ENCODE measurements at regions not wholly inside any gene's neighbourhood (a gene's known extent, or its start where the extent isn't known, plus 50 kb on each side); places are given as distances from the start of the nearest gene placed in this dataset.
"Not testable (repeated sequence)": the region's sequence is repeated elsewhere in the genome, so short reads cannot be mapped to it uniquely, and the experiment has no call there.

GRCh38 chr13:99737481-99738245 is 233.9 kb downstream of the ZIC5 start:
- Histone ChIP-seq H3K9ac (ENCODE audit: low read length) (no peak overlapping the region), H3K4me3 (ENCODE audit: low read length) (no peak overlapping the region), H3K36me3 (ENCODE audit: control insufficient read depth, insufficient read depth, low read length) (no peaks in the 10 kb centered on the region), H3K4me1 (ENCODE audit: control insufficient read depth, insufficient read depth, low read length) (no peaks in the 10 kb centered on the region), H3K9me3 (ENCODE audit: control insufficient read depth, low read length) (no peaks in the 10 kb centered on the region), H3K27me3 (ENCODE audit: control insufficient read depth, insufficient read depth, low read length) (no peaks in the 10 kb centered on the region)

DNA sequence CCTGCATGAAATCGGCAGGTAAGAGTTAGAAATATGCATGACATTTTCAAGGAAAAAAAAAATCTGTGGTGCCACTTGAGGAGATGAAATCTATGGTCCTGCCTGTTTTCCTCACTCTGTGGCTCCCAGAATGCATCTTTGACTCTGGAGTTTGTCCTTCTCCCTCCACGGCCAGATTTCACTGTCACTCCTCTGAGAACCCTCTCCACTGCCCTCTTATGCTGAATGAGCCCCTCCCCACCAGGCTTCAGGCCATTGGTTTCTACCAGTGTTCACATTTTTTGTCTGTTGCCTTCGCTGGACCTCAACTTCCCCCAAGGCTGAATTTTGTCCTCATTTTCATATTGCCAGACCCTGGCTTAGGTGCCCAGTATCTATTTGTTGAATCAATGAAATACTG is 235.0 kb downstream of the ZIC5 start:
- Histone ChIP-seq H3K9ac (ENCODE audit: low read length) (no peak overlapping the region), H3K36me3 (ENCODE audit: control insufficient read depth, insufficient read depth, low read length) (no peaks in the 10 kb centered on the region), H3K27me3 (ENCODE audit: control insufficient read depth, insufficient read depth, low read length) (no peaks in the 10 kb centered on the region), H3K4me1 (ENCODE audit: control insufficient read depth, insufficient read depth, low read length) (no peaks in the 10 kb centered on the region), H3K9me3 (ENCODE audit: control insufficient read depth, low read length) (no peaks in the 10 kb centered on the region), H3K4me3 (ENCODE audit: low read length) (no peak overlapping the region)

GRCh38 chr13:99734013-99734693 is 232.9 kb downstream of the TM9SF2 start:
- H3K27me3 ChIP-seq (ENCODE audit: control insufficient read depth, insufficient read depth, low read length): no peaks in the 10 kb centered on the region
- no peaks in the 10 kb centered on the region for H3K36me3 ChIP-seq (ENCODE audit: control insufficient read depth, insufficient read depth, low read length)
- H3K4me1 ChIP-seq (ENCODE audit: control insufficient read depth, insufficient read depth, low read length): no peaks in the 10 kb centered on the region
- no peaks in the 10 kb centered on the region for H3K9me3 ChIP-seq (ENCODE audit: control insufficient read depth, low read length)
- no peak overlapping the region for H3K9ac ChIP-seq (ENCODE audit: low read length)
- H3K4me3 ChIP-seq (ENCODE audit: low read length): no peak overlapping the region

DNA sequence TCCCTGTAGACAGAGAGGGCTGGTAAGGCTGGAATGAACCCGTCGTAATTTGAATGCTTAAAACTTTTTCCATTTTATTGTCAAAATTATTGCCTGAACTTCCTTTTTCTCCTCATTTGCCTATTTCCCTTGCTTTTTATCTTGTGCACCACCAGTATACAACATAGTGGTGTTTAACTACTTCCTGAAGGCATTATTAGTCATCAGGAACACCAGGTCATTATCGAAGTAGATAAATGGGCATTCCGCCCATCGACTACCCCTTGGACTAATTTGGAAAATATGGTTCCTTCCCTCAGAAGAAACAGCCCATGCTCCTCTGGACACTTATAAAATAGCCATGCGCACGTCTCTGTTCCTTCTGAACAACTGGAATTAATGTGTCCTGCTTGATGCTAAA is 232.1 kb downstream of the TM9SF2 start:
- no peak overlapping the region for H3K4me3 ChIP-seq (ENCODE audit: low read length)
- H3K9me3 ChIP-seq (ENCODE audit: control insufficient read depth, low read length): no peaks in the 10 kb centered on the region
- no peaks in the 10 kb centered on the region for H3K36me3 ChIP-seq (ENCODE audit: control insufficient read depth, insufficient read depth, low read length)
- no peaks in the 10 kb centered on the region for H3K4me1 ChIP-seq (ENCODE audit: control insufficient read depth, insufficient read depth, low read length)
- no peaks in the 10 kb centered on the region for H3K27me3 ChIP-seq (ENCODE audit: control insufficient read depth, insufficient read depth, low read length)
- H3K9ac ChIP-seq (ENCODE audit: low read length): no peak overlapping the region

GRCh38 chr13:99731747-99732146 is 230.5 kb downstream of the TM9SF2 start:
- no peaks in the 10 kb centered on the region for H3K27me3 ChIP-seq (ENCODE audit: control insufficient read depth, insufficient read depth, low read length)
- H3K4me1 ChIP-seq (ENCODE audit: control insufficient read depth, insufficient read depth, low read length): no peaks in the 10 kb centered on the region
- H3K9me3 ChIP-seq (ENCODE audit: control insufficient read depth, low read length): no peaks in the 10 kb centered on the region
- H3K9ac ChIP-seq (ENCODE audit: low read length): no peak overlapping the region
- no peak overlapping the region for H3K4me3 ChIP-seq (ENCODE audit: low read length)
- no peaks in the 10 kb centered on the region for H3K36me3 ChIP-seq (ENCODE audit: control insufficient read depth, insufficient read depth, low read length)

DNA sequence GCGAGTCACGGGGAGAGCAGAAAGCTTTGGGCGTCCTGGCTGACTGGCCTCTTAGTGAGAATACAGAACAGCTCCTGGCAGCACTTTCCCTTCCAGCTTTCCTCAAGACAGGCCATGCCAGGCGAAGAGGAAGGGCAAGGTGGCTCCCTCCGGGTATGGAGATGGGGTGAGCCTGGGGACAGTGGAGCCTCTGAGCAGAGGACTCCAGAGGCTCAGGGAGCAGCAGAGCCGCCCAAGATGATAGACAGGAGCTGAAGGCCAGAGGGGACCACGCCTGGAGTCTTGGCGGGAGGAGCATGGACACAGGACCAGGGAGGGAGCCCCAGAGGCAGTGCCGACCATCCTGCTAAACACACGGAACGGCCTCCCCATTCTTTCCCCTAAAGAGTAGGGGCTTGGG is 229.1 kb downstream of the TM9SF2 start:
- no peaks in the 10 kb centered on the region for H3K27me3 ChIP-seq (ENCODE audit: control insufficient read depth, insufficient read depth, low read length)
- no peaks in the 10 kb centered on the region for H3K4me1 ChIP-seq (ENCODE audit: control insufficient read depth, insufficient read depth, low read length)
- no peaks in the 10 kb centered on the region for H3K36me3 ChIP-seq (ENCODE audit: control insufficient read depth, insufficient read depth, low read length)
- H3K9ac ChIP-seq (ENCODE audit: low read length): no peak overlapping the region
- no peak overlapping the region for H3K4me3 ChIP-seq (ENCODE audit: low read length)
- H3K9me3 ChIP-seq (ENCODE audit: control insufficient read depth, low read length): no peaks in the 10 kb centered on the region

- H3K27me3 ChIP-seq (ENCODE audit: control insufficient read depth, insufficient read depth, low read length): no peaks in the 10 kb centered on the region
- no peak overlapping the region for H3K4me3 ChIP-seq (ENCODE audit: low read length)
- H3K9me3 ChIP-seq (ENCODE audit: control insufficient read depth, low read length): no peaks in the 10 kb centered on the region
- no peak overlapping the region for H3K9ac ChIP-seq (ENCODE audit: low read length)
- H3K4me1 ChIP-seq (ENCODE audit: control insufficient read depth, insufficient read depth, low read length): no peaks in the 10 kb centered on the region
- no peaks in the 10 kb centered on the region for H3K36me3 ChIP-seq (ENCODE audit: control insufficient read depth, insufficient read depth, low read length)
These were observed 228.5 kb downstream of the TM9SF2 start for GRCh38 chr13:99729745-99730144.

DNA sequence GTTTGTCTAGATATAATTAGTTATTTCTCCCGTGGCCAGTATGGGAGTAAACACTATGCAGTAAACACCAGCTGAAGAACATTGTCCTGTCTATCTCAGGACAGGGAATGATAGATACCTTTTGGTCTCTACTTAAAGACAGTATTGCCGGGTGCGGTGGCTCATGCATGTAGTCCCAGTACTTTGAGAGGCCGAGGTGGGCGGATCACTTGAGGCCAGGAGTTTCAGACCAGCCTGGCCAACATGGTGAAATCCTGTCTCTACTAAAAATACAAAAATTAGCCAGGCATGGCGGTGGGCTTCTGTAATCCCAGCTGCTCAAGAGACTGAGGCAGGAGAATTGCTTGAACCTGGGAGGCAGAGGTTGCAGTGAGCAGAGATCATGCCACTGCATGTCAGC is 226.4 kb downstream of the TM9SF2 start:
- not testable (repeated sequence) for H3K4me1 ChIP-seq (ENCODE audit: control insufficient read depth, insufficient read depth, low read length); H3K27me3 ChIP-seq (ENCODE audit: control insufficient read depth, insufficient read depth, low read length); H3K4me3 ChIP-seq (ENCODE audit: low read length); H3K9ac ChIP-seq (ENCODE audit: low read length); H3K36me3 ChIP-seq (ENCODE audit: control insufficient read depth, insufficient read depth, low read length); H3K9me3 ChIP-seq (ENCODE audit: control insufficient read depth, low read length)

GRCh38 chr13:99726282-99726894 is 225.1 kb downstream of the TM9SF2 start:
- Histone ChIP-seq H3K4me3 (ENCODE audit: low read length) (no peak overlapping the region), H3K4me1 (ENCODE audit: control insufficient read depth, insufficient read depth, low read length) (no peaks in the 10 kb centered on the region), H3K9ac (ENCODE audit: low read length) (no peak overlapping the region), H3K9me3 (ENCODE audit: control insufficient read depth, low read length) (no peaks in the 10 kb centered on the region), H3K27me3 (ENCODE audit: control insufficient read depth, insufficient read depth, low read length) (no peaks in the 10 kb centered on the region), H3K36me3 (ENCODE audit: control insufficient read depth, insufficient read depth, low read length) (no peaks in the 10 kb centered on the region)

DNA sequence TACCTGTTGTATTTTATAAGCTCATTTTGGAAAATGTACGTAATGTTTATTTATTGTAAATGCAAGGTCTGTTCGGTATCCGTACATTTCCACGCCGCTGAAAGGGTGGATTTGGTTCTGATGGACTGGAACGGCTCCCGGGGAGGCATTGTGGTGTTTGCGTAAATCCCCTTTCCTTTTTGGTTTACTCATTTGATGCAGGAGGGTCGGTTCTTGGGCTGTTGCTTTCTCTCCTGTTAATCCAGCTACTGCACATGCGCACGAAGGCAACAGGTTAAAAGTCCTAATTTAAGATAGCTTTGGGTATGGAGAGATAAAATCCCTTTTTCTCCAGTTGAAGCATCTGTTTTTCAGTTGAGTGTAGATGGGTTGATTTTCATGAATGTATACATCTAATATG is 224.4 kb downstream of the TM9SF2 start:
- Histone ChIP-seq H3K36me3 (ENCODE audit: control insufficient read depth, insufficient read depth, low read length) (no peaks in the 10 kb centered on the region), H3K4me1 (ENCODE audit: control insufficient read depth, insufficient read depth, low read length) (no peaks in the 10 kb centered on the region), H3K4me3 (ENCODE audit: low read length) (no peak overlapping the region), H3K9me3 (ENCODE audit: control insufficient read depth, low read length) (no peaks in the 10 kb centered on the region), H3K27me3 (ENCODE audit: control insufficient read depth, insufficient read depth, low read length) (no peaks in the 10 kb centered on the region), H3K9ac (ENCODE audit: low read length) (no peak overlapping the region)

DNA sequence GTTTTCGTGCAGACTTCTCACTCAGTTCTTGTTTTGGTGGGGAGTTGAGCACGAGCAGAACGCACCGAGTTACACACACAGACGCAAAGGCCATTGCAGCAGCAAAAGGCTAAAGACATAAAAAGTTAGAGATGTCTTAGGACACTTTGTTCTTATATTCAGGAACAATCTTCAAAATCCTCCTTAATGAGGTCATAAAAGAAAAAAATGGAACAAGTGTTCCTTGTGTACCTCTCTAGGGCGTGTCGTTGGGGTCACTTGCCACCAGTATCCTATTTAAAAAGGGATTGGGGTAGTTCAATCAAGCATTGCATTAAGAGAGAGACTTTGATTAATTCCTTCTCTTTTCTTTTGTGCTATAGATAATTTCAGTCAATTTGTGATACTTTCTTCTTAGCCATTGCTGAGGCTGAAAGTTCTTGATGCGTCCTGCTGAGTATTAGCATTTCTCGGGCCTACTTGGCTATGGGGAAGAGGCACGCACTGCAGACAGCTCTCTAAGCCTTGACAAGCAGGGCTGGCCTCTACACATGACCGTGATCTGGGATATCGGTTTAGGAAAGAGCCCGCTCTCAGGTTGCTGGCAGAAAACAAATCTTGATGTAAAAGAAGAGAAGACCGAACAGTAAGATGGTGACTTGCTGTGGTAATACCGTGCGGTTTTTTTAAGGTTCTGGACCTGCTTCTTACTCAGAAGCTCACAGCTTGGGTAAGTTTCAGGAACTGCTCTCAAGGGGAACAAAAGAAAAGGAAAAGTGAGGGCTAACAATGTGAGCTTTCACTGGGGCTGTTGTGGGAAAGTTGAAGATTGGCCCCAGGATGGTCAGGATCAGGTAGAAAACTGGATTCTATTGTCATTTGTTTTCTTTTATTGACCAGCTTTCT is 223.6 kb downstream of the TM9SF2 start:
- no peak overlapping the region for H3K4me3 ChIP-seq (ENCODE audit: low read length)
- H3K27me3 ChIP-seq (ENCODE audit: control insufficient read depth, insufficient read depth, low read length): no peaks in the 10 kb centered on the region
- H3K9ac ChIP-seq (ENCODE audit: low read length): no peak overlapping the region
- no peaks in the 10 kb centered on the region for H3K9me3 ChIP-seq (ENCODE audit: control insufficient read depth, low read length)
- H3K36me3 ChIP-seq (ENCODE audit: control insufficient read depth, insufficient read depth, low read length): no peaks in the 10 kb centered on the region
- H3K4me1 ChIP-seq (ENCODE audit: control insufficient read depth, insufficient read depth, low read length): no peaks in the 10 kb centered on the region

DNA sequence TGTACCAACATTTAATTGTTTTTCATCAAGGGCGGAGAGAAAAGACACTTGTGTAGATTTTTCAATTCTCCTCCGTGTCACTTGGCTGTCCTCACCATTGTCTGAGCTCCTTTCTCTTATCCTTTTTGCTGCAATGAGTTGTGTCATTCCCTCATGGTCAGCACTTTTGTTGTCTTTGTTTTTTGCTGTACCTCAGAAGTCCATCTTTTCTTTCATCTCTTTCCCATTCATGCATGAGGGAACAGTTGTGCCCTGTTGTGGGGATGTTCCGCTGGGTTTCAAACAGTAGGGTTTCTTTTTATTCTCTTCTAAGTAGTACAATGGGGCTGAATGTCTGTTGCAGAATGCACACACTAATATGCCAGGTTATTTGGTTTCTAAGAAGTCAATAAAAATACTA is 222.6 kb downstream of the TM9SF2 start:
- H3K4me3 ChIP-seq (ENCODE audit: low read length): no peak overlapping the region
- H3K9ac ChIP-seq (ENCODE audit: low read length): no peak overlapping the region
- no peaks in the 10 kb centered on the region for H3K36me3 ChIP-seq (ENCODE audit: control insufficient read depth, insufficient read depth, low read length)
- no peaks in the 10 kb centered on the region for H3K27me3 ChIP-seq (ENCODE audit: control insufficient read depth, insufficient read depth, low read length)
- H3K9me3 ChIP-seq (ENCODE audit: control insufficient read depth, low read length): no peaks in the 10 kb centered on the region
- no peaks in the 10 kb centered on the region for H3K4me1 ChIP-seq (ENCODE audit: control insufficient read depth, insufficient read depth, low read length)

Measured in mucosa of stomach (tissue), 1 donor.